HPDE6-E6E7 (cell line): ENCODE measurements at regions not wholly inside any gene's neighbourhood (a gene's known extent, or its start where the extent isn't known, plus 50 kb on each side); places are given as distances from the start of the nearest gene placed in this dataset.
"Not testable (repeated sequence)": the region's sequence is repeated elsewhere in the genome, so short reads cannot be mapped to it uniquely, and the experiment has no call there.

Experiments
- DNase-seq: peaks from one replicate; pipeline ENCODE4 v3.0.0; 2011; ENCODE audit warnings: missing footprints; ENCODE audit errors: extremely low spot score

- no peak for DNase-seq
Measured at GRCh38 chrX:128973033-128973432, 550.3 kb downstream of the SMARCA1 start.

GRCh38 chrX:128961290-128961689 lies 562.0 kb downstream of the SMARCA1 start:
- DNase-seq: no peak

- not testable (repeated sequence) for DNase-seq
Measured at GRCh38 chrX:128954697-128955096, 568.6 kb downstream of the SMARCA1 start.

DNA sequence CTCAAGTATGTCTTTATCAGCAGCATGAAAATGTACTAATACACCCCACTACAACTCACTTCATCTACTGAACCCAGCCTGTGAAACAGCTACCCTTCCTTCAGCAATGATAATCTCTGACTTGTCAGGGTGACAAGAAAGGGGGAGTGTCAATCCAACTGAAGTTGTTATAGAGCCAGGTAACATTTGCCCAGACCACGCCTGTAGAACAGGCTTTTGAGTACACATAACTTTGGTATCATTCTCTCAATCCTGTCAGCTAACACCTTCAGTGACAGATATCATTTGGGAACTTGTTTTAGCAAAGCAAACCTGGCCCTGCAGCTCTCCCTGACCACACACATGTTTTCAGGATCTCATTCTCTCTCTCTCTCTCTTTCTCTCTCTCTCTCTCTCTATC lies 592.2 kb downstream of the SMARCA1 start:
- no peak for DNase-seq

DNA sequence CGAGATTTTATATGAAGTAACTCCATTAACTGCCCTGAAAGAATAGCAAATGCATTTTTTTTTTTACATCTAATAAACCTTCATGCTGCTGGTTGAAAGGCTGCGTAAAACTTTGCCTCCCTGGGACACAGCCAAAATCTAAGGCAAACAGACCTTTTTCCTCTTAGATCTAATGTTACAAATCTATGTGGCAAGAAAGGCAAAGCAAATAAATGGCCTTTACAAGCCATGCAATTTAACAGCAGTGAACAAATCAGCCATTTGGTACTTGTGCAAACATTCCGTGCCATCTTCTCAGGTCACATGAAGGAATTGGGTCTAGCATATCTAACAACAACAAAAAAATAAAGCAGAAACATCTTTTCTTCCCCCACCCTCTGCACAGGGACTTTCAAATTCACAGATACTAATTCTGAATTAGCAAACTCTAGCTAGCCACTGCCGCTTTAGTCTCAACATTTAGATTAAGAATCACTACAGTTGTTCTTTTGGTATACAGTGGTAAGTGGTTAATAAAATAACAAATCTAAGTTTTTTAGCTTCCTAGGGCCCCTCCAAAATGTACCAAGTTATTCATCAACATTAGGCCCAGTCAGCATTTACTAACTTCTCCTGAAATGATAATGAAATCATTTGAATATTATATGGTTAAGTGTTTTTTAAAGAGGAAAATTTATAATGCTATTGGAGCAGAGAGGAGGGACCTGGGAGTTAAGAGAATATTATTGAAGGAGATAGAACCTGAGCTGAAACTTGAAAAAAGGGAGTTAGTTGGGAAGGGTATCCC lies 593.8 kb downstream of the SMARCA1 start:
- no peak for DNase-seq

DNA sequence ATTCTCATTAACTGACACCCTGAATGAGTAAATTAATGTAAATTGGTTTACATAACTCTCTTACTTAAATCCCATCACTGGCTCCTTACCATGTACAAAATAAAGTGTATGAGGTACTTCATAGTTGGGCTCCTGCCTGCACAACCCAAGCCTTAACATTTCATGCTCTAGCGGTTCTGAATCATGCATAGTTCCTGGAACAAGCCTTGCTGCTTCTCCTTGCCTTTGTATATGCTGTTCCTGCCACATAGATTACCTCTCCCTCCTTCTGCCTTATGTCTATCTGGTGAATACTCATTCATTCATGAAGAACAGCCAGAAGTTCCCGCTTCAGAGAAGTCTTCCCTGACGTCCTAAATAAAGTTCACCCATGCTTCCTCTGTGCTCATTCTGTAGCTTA lies 594.7 kb downstream of the SMARCA1 start:
- DNase-seq: no peak

DNA sequence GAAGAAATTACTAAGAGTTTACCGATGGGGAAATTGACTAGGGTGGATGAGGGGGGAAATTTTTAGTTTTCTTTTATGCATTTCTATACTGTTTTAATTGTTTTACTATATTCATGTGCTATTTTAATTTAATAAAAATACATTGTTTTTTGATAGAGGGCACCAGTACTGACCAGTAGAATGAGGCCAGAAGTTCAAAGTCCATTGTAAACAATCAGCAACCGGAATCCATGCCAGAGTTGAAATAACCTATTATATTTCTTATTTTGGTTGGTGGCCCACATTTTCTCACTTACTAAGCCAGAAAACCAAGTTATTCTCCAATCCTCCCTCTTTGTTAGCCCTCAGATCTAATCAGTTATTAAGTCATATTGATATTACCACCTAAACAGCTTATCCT lies 595.9 kb downstream of the SMARCA1 start:
- DNase-seq: no peak

- DNase-seq: no peak
Measured at GRCh38 chrX:128906753-128907152, 616.5 kb downstream of the SMARCA1 start.

GRCh38 chrX:128901018-128901417 lies 622.3 kb downstream of the SMARCA1 start:
- DNase-seq: no peak

DNA sequence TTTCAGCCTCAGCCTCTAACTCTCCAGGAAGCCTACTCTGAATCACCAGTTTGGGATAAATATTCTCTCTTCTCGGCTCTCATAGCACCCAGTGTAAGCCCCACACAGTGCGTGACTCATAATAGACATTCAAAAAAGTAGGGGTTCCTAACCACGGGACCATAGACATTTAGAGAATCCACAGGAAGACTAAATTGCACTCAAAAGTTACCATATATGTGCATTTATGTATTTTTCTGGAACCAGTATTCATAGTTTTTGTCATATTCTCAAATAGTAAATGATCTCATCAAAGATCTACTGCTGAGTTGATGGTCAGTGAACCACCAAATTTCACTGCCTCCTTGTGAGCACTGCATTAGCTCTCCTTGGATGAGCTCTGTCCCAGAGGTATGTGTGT lies 625.7 kb downstream of the SMARCA1 start:
- DNase-seq: no peak

- no peak for DNase-seq
Measured at GRCh38 chrX:128891554-128891953, 631.7 kb downstream of the SMARCA1 start.

DNA sequence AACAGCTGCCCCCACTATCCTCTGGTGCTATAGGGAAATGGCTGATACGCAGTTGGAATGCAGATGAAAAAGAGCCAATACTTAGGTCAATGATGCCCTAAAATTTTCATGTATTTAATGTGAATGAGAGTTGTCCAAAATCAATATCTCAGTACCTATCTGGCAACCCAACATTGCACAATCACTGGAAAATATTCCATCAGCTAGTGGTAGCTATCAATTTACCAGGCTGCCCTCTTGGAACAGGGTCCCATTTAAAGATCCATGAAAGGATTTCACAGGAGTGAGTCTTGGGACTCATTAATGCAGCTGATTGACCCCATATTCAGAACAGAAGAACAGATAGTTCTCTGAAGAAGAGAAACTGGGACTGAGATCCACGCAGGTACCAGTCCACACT lies 638.9 kb downstream of the SMARCA1 start:
- DNase-seq: no peak

- DNase-seq: no peak
Measured at GRCh38 chrX:128883650-128884049, 639.6 kb downstream of the SMARCA1 start.

GRCh38 chrX:128870361-128870760 lies 652.9 kb downstream of the SMARCA1 start:
- DNase-seq: no peak

DNA sequence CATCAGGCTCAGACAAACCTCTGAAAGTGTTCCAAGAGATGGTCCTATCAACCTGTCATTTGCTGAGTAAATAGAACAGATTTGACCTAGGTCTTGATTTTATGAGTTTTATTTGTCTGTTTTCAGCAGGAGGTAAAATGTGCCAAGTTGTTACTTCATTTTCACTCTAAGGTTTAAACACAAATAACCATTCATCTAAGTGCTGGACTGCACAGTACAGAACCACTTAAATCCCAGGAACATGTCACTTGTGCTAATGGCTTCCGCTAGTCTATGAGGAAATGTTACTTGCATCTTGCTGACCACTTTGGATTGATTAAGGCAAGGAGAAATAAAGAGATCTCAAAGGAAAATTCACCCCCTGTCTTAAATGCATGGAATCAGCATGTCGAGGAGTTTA lies 660.7 kb downstream of the SMARCA1 start:
- DNase-seq: no peak

GRCh38 chrX:128848374-128848773 lies 674.9 kb downstream of the SMARCA1 start:
- no peak for DNase-seq

GRCh38 chrX:128846385-128846784 lies 676.9 kb downstream of the SMARCA1 start:
- DNase-seq: no peak

- no peak for DNase-seq
Measured at GRCh38 chrX:128818690-128819089, 704.6 kb downstream of the SMARCA1 start.

DNA sequence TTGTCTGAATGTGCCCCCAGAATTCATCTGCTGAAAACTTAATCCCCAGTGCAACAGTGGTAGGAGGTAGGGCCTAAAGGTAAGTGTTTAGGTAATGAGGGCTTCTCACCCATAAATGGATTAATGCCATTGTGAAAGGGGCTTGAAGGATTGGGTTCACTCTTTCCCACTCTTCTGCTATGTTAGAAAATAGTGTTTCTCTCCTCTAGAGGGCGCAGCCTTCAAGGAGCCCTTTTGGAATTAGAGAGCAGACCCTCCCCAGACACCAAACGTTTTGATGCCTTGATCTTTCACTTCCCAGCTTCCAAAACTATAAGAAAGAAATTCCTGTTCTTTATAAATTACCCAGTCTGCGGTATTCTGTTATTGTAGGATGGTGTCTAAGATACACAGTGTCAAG lies 706.4 kb downstream of the SMARCA1 start:
- no peak for DNase-seq

DNA sequence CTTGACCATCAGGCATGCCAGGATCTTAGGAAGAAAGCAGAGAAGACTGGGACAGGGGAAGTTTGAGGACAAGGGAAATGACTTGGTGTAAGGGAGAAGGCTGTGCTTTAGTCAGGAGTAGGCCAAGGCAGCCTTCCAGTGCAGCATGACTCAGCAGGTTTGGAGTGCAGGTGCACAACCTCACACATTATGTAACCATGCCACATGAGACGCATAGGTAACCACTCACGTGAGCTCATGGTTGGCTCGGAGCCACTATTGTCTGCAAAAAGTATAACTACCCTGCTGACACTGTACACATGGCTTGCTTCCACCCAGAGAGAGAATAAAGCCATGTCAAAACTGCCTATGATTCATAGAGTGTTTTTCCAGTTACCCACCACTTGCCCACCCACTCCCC lies 715.9 kb downstream of the SMARCA1 start:
- no peak for DNase-seq

DNA sequence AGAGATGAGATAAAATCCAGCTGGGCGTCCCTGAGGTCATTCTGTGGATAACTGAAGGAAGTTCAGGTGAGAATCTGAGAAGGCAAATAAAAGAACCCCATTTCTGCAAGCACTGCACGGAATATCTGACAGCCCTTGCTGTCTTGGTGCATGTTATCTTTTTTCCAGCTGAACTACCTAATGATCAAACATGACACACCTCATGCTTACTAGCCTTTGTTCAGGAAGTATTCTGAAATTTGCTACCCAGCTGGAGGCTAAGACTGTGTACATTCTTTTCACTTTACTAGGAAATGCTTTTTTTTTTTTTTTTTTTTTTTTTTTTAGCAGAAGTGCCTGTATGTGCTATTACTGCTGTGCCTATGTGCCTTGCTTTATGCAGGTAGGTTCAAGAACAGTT lies 718.1 kb downstream of the SMARCA1 start:
- no peak for DNase-seq

GRCh38 chrX:128804828-128805227 lies 718.5 kb downstream of the SMARCA1 start:
- DNase-seq: no peak

- no peak for DNase-seq
Measured at GRCh38 chrX:128800138-128800537, 723.2 kb downstream of the SMARCA1 start.

DNA sequence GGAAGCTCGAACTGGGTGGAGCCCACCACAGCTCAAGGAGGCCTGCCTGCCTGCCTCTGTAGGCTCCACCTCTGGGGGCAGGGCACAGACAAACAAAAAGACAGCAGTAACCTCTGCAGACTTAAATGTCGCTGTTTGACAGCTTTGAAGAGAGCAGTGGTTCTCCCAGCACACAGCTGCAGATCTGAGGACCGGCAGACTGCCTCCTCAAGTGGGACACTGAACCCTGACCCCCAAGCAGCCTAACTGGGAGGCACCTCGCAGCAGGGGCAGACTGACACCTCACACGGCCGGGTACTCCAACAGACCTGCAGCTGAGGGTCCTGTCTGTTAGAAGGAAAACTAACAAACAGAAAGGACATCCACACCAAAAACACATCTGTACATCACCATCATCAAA lies 730.9 kb upstream of the ACTRT1 start:
- not testable (repeated sequence) for DNase-seq
